ENCODE measurements at regions not wholly inside any gene's neighbourhood (a gene's known extent, or its start where the extent isn't known, plus 50 kb on each side); places are given as distances from the start of the nearest gene placed in this dataset.
"Not testable (repeated sequence)": the region's sequence is repeated elsewhere in the genome, so short reads cannot be mapped to it uniquely, and the experiment has no call there.

GRCh38 chr13:85564598-85564997 is 234.6 kb downstream of the SLITRK6 start:
- TF ChIP-seq CTCF (IDR thresholded peaks at IDR 0.05; ENCODE audit: insufficient read depth, low read length) = no peak
- H3K4me3 ChIP-seq (ENCODE audit: low read depth, low read length) = no peak overlapping the region
- no peak for DNase-seq (ENCODE audit: low read depth)

DNA sequence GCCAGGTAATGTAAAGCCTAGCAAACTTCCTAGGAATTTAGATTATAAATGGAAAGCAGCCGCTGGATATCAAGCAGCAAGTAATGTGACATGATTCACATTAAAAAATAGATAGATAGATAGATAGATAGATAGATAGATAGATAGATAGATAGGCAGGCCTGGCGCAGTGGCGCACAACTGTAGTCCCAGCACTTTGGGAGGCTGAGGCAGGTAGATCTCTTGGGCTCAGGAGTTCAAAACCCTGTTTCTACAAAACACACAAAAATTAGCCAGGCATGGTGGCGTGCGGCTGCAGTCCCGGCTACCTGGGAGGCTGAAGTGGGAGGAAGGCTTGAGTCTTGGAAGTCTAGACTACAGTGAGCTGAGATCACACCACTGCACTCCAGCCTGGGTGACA is 236.9 kb downstream of the SLITRK6 start:
- no peak overlapping the region for H3K4me3 ChIP-seq (ENCODE audit: low read depth, low read length)
- DNase-seq (ENCODE audit: low read depth) = no peak
- TF ChIP-seq CTCF (IDR thresholded peaks at IDR 0.05; ENCODE audit: insufficient read depth, low read length) = no peak

DNA sequence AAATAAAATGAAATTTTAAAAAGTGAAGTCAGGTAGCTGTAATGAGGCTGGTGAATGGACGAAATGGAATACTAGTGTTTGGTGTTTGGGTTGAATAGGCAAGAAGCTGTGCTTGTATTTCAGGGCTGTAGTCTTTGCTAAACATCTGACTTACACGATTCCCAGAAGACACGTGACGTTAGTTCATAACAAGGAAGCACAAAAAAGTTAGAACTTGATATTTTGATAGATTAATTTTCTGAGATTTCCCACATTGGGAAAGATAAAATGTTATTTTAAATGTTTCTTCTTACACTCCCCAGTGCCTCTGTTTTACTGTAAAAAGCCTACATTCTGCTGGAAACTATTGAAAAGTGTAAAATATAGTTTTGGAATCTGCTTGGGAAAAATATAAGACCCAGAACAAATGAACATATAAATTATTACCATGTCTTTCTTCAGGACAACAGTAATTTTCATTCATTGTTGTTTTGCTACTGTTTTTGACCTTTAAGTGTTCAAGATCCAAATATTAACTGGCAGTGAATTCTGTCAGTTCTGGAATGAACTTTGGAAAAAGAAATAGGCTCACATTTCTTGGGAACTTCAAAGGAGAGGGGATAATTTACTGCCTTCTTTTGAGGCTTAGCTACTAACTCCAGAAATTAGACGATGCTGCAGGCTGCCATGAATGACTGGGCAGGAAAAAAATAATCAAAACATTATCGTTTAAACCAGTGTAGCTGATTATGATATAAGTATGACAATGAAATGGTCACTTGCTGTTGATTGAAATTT is 241.3 kb downstream of the SLITRK6 start:
- DNase-seq (ENCODE audit: low read depth) = no peak
- H3K4me3 ChIP-seq (ENCODE audit: low read depth, low read length) = no peak overlapping the region
- TF ChIP-seq CTCF (IDR thresholded peaks at IDR 0.05; ENCODE audit: insufficient read depth, low read length) = no peak

DNA sequence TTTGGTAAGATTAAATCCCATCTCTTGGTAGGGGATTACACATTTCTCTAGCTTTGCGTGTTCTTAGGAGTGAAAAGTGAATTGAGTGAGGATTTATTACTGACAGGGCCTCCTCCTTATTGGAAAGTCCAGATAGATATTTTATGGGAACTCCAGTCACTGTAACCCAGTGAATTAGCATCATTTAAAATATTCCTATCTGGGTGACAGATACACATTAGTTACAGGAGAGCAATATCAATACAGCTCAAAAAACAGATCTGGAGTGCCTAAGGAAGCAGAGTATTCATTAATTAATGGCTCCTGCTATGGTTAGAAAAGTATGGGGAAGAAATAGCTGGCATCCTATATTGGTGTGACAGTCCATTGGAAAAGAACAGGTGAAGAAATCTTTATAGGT is 248.2 kb downstream of the SLITRK6 start:
- no peak overlapping the region for H3K4me3 ChIP-seq (ENCODE audit: low read depth, low read length)
- TF ChIP-seq CTCF (IDR thresholded peaks at IDR 0.05; ENCODE audit: insufficient read depth, low read length) = no peak
- no peak for DNase-seq (ENCODE audit: low read depth)

DNA sequence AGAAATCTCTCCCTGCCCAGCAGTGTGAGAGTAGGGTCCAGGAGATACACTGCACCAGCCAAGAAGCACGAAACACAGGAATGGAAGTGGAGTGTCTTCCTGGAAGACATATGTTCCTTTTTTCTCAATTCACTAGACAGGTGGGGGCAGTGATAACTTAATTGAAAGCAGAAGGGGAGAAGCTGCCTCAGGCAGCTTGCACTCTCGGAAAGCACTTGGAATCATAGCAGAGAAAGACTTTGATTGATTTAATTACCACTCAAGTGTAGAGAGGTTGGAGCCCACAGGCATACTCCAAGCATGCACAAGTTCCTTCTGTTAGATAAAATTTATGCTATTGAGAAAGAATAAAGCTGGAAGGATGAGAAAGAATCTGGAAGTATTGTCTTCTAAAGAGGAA is 249.4 kb downstream of the SLITRK6 start:
- DNase-seq (ENCODE audit: low read depth) = no peak
- no peak for TF ChIP-seq CTCF (IDR thresholded peaks at IDR 0.05; ENCODE audit: insufficient read depth, low read length)
- H3K4me3 ChIP-seq (ENCODE audit: low read depth, low read length) = no peak overlapping the region

DNA sequence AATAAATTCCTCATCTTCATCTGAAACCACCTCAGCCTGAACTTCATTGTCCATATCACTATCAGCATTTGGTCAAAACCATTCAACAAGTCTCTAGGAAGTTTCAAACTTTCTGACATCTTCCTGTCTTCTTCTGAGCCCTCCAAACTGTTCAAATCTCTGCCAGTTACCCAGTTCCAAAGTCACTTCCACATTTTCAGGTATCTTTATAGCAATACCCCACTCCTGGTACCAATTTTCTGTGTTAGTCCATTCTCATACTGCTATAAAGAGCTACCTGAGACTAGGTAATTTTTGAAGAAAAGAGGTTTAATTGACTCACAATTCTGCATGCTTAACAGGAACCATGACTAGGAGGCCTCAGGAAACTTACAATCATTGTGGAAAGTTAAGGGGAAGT is 250.4 kb downstream of the SLITRK6 start:
- not testable (repeated sequence) for DNase-seq (ENCODE audit: low read depth)

GRCh38 chr13:85545771-85546170 is 253.4 kb downstream of the SLITRK6 start:
- TF ChIP-seq CTCF (IDR thresholded peaks at IDR 0.05; ENCODE audit: insufficient read depth, low read length) = no peak
- no peak for DNase-seq (ENCODE audit: low read depth)
- no peak overlapping the region for H3K4me3 ChIP-seq (ENCODE audit: low read depth, low read length)

More for the DNA sequence above, 250.4 kb downstream of the SLITRK6 start:
- H3K4me3 ChIP-seq (ENCODE audit: low read depth, low read length) = not testable (repeated sequence)

Measured in fibroblast of the aortic adventitia (primary cell).